Endothelial cell of umbilical vein (primary cell): ENCODE measurements at regions not wholly inside any gene's neighbourhood (a gene's known extent, or its start where the extent isn't known, plus 50 kb on each side); places are given as distances from the start of the nearest gene placed in this dataset.

Experiments
- BruUV-seq: library from RNA; stranded (reverse); fragments of 400-500 nt; replicated peaks from 2 replicates; lab custom pipeline; 2021; lab: Mats Ljungman, UMichigan
- CTCF ChIA-PET: fragments of 300-600, 350-600 bp; sonication (Branson Sonifier 250); formaldehyde crosslinking; loops from one replicate; lab custom pipeline; 2021; ENCODE audit warnings: antibody characterized with exemption, inconsistent platforms; lab: Charles Lee
- POLR2A ChIA-PET: fragments of 300-600, 350-600 bp; sonication (Branson Sonifier 250); formaldehyde crosslinking; loops from one replicate; lab custom pipeline; 2021; ENCODE audit warnings: antibody characterized with exemption, inconsistent platforms; lab: Charles Lee
- DNase-seq: peaks from one replicate; pipeline ENCODE4 v3.0.0-alpha.2; 2011; ENCODE audit warnings: low read depth, low spot score
- FAIRE-seq: peaks from 2 replicates; lab custom pipeline; 2011; peaks lifted over from hg19 to GRCh38; lab: Jason Lieb, UNC
- H2AFZ ChIP-seq: 2 replicates; pipeline ENCODE4 v1.6.0; 2012; ENCODE audit warnings: low read depth, low read length, control low read depth, inconsistent platforms
- H3K27ac ChIP-seq: 2 replicates; pipeline ENCODE4 v1.5.1; 2011; ENCODE audit warnings: low read depth, mild to moderate bottlenecking, control low read depth, low read length, moderate library complexity; ENCODE audit not compliant: insufficient read depth
- H3K27me3 ChIP-seq, 2 experiments: 2 replicates each; pipeline versions ENCODE4 v1.6.0 to v1.6.1; 2011; ENCODE audit warnings: low read length in 2 of 2, mixed read lengths in 1 of 2; ENCODE audit not compliant: control insufficient read depth in 2 of 2, insufficient read depth in 2 of 2
- H3K36me3 ChIP-seq, 2 experiments: 2 replicates in 1 of 2; 3 replicates in 1 of 2; pipeline ENCODE4 v1.5.1; 2011; ENCODE audit warnings: low read length in 2 of 2, mild to moderate bottlenecking in 1 of 2, moderate library complexity in 1 of 2; ENCODE audit not compliant: control insufficient read depth in 2 of 2, insufficient read depth in 2 of 2; ENCODE audit errors: extremely low read depth in 1 of 2
- H3K4me1 ChIP-seq: 3 replicates; pipeline ENCODE4 v1.5.1; 2011; ENCODE audit warnings: mild to moderate bottlenecking, low read length; ENCODE audit not compliant: control insufficient read depth, insufficient read depth; ENCODE audit errors: extremely low read depth
- H3K4me2 ChIP-seq: 2 replicates; pipeline ENCODE4 v1.6.1; 2011; ENCODE audit warnings: low read length, control low read depth, mixed read lengths; ENCODE audit not compliant: insufficient read depth
- H3K4me3 ChIP-seq, 3 experiments: fragments of 200-600 bp in 1 of 3; sonication (generic), shearing (Covaris generic) in 1 of 3; replicated peaks in 1 of 3; 2 replicates each; pipeline ENCODE4 v1.5.1; 2011 to 2016; ENCODE audit warnings: control low read depth in 3 of 3, low read length in 3 of 3, mild to moderate bottlenecking in 2 of 3, inconsistent platforms in 1 of 3, low read depth in 1 of 3, moderate library complexity in 1 of 3; ENCODE audit not compliant: insufficient read depth in 1 of 3
- H3K79me2 ChIP-seq: 2 replicates; pipeline ENCODE4 v1.6.0; 2012; ENCODE audit warnings: low read length, inconsistent platforms; ENCODE audit not compliant: control insufficient read depth, insufficient read depth
- H3K9ac ChIP-seq: replicated peaks from 2 replicates; pipeline ENCODE3; 2011; ENCODE audit warnings: low read length, control low read depth; ENCODE audit not compliant: insufficient read depth; ENCODE audit errors: extremely low read depth
- H3K9me1 ChIP-seq: replicated peaks from 3 replicates; pipeline ENCODE4 v1.6.0; 2011; ENCODE audit warnings: mild to moderate bottlenecking, low read length; ENCODE audit not compliant: control insufficient read depth, insufficient read depth; ENCODE audit errors: extremely low read depth
- H3K9me3 ChIP-seq: replicated peaks from 2 replicates; pipeline ENCODE4 v1.5.1; 2012; ENCODE audit warnings: low read length, inconsistent platforms; ENCODE audit not compliant: control insufficient read depth, insufficient read depth
- H4K20me1 ChIP-seq: replicated peaks from 2 replicates; pipeline ENCODE3; 2011; ENCODE audit warnings: mild to moderate bottlenecking, low read length; ENCODE audit not compliant: control insufficient read depth, insufficient read depth; ENCODE audit errors: extremely low read depth
- CTCF ChIP-seq, 2 donors: IDR thresholded peaks; 1 replicate in 1 of 2; 2 replicates in 1 of 2; pipeline ENCODE4 v1.5.1; 2011; ENCODE audit warnings: low read length in 2 of 2, mild to moderate bottlenecking in 2 of 2, moderate library complexity in 2 of 2, control low read depth in 1 of 2, inconsistent platforms in 1 of 2, low read depth in 1 of 2; ENCODE audit not compliant: insufficient read depth in 1 of 2; ENCODE audit errors: extremely low read depth in 1 of 2
- EZH2 ChIP-seq: IDR thresholded peaks from 2 replicates; pipeline ENCODE4 v1.6.1; 2012; ENCODE audit warnings: borderline replicate concordance, low read depth, mild to moderate bottlenecking, moderate library complexity, low read length, inconsistent platforms; ENCODE audit not compliant: severe bottlenecking
- FOS ChIP-seq: IDR thresholded peaks from 2 replicates; pipeline ENCODE4 v1.6.1; 2011; ENCODE audit warnings: mild to moderate bottlenecking, low read length, moderate library complexity, borderline replicate concordance; ENCODE audit not compliant: insufficient read depth
- GATA2 ChIP-seq: IDR thresholded peaks from 2 replicates; pipeline ENCODE4 v1.7.0; 2011; ENCODE audit warnings: low read depth, mild to moderate bottlenecking, moderate library complexity, mixed read lengths, low read length; ENCODE audit not compliant: insufficient read length, insufficient read depth
- JUN ChIP-seq: IDR thresholded peaks from 2 replicates; pipeline ENCODE4 v1.6.1; 2011; ENCODE audit warnings: borderline replicate concordance, low read depth; ENCODE audit not compliant: insufficient read length, insufficient read depth
- MAX ChIP-seq: IDR thresholded peaks from 2 replicates; pipeline ENCODE4 v1.6.1; 2011; ENCODE audit not compliant: insufficient read depth, insufficient read length
- MYC ChIP-seq: IDR thresholded peaks from one replicate; pipeline ENCODE4 v1.6.1; 2011; ENCODE audit warnings: mild to moderate bottlenecking, low read depth, low read length
- POLR2A ChIP-seq: IDR thresholded peaks from 2 replicates; pipeline ENCODE4 v1.6.1; 2012; ENCODE audit warnings: low read depth, mild to moderate bottlenecking, control low read depth, low read length
- POLR2AphosphoS5 ChIP-seq: IDR thresholded peaks from 2 replicates; pipeline ENCODE4 v1.6.1; 2012; ENCODE audit warnings: low read depth, mild to moderate bottlenecking, control low read depth, low read length, moderate library complexity; ENCODE audit not compliant: insufficient read depth
- dilution Hi-C: fragments of 300-500 bp; cut with MboI; formaldehyde crosslinking; loops from one replicate; pipeline ENCODE4 v1.15.0; 2019; ENCODE audit warnings: low sequenced_read_pairs; ENCODE audit not compliant: extremely low pct_ligation_motif_present
- intact Hi-C: fragments of 100-400 bp; cut with micrococcal nuclease; formaldehyde crosslinking; loops from one replicate; pipeline ENCODE4 v1.10.0; 2022

GRCh38 chr10:107390563-107390962 lies 226.1 kb upstream of the SORCS1 start:
- dilution Hi-C loops (no loop called here), intact Hi-C loops (no loop called here)
- H2AFZ ChIP-seq = no peak overlapping the region
- H3K27me3 ChIP-seq = no peaks in the 10 kb centered on the region
- no peak for TF ChIP-seq GATA2
- TF ChIP-seq EZH2 = no peak
- TF ChIP-seq FOS = no peak
- TF ChIP-seq MYC = no peak
- no peak for TF ChIP-seq POLR2AphosphoS5
- TF ChIP-seq MAX = no peak
- no peak for DNase-seq
- H3K9me3 ChIP-seq = peaks cover 7% of the 10 kb centered on the region
- POLR2A ChIA-PET = no interaction called here
- CTCF ChIA-PET = no interaction called here
- no peaks in the 10 kb centered on the region for H3K4me1 ChIP-seq
- no peak for FAIRE-seq
- no peak overlapping the region for H3K27ac ChIP-seq
- no peaks in the 10 kb centered on the region for H3K79me2 ChIP-seq
- no peak overlapping the region for H3K4me3 ChIP-seq
- H3K9ac ChIP-seq = no peak overlapping the region
- no peaks in the 10 kb centered on the region for H3K9me1 ChIP-seq
- no TSS peak for BruUV-seq
- no peaks in the 10 kb centered on the region for H4K20me1 ChIP-seq
- H3K4me2 ChIP-seq = no peak overlapping the region
- H3K36me3 ChIP-seq = no peaks in the 10 kb centered on the region

- no peak for TF ChIP-seq POLR2A
- TF ChIP-seq POLR2AphosphoS5 = no peak
- TF ChIP-seq MAX = no peak
- no peak for TF ChIP-seq EZH2
- TF ChIP-seq CTCF (IDR thresholded peaks at IDR 0.05; ENCODE audit: extremely low read depth in 1 of 2, insufficient read depth in 1 of 2, low read depth in 1 of 2, low read length in 2 of 2) = no peak
- TF ChIP-seq JUN = no peak
- no peak for TF ChIP-seq MYC
- no peak for TF ChIP-seq GATA2
- no peak for TF ChIP-seq FOS
- FAIRE-seq (no peak), DNase-seq (no peak)
- no peak overlapping the region for H3K27ac ChIP-seq
- ChIA-PET POLR2A (no interaction called here), CTCF (no interaction called here)
- no peak overlapping the region for H3K9ac ChIP-seq
- H4K20me1 ChIP-seq = no peaks in the 10 kb centered on the region
- H3K27me3 ChIP-seq = no peaks in the 10 kb centered on the region
- H3K4me3 ChIP-seq = no peak overlapping the region
- H3K36me3 ChIP-seq = no peaks in the 10 kb centered on the region
- H3K9me1 ChIP-seq = no peaks in the 10 kb centered on the region
- no peak overlapping the region for H2AFZ ChIP-seq
- peaks cover 4% of the 10 kb centered on the region for H3K9me3 ChIP-seq
- no peaks in the 10 kb centered on the region for H3K79me2 ChIP-seq
- dilution Hi-C loops = no loop called here
- no peaks in the 10 kb centered on the region for H3K4me1 ChIP-seq
- BruUV-seq = no TSS peak
- no peak overlapping the region for H3K4me2 ChIP-seq
- intact Hi-C loops = no loop called here
These were observed 218.9 kb upstream of the SORCS1 start for GRCh38 chr10:107383357-107383756.
